PC-9 (cell line): ENCODE measurements at regions not wholly inside any gene's neighbourhood (a gene's known extent, or its start where the extent isn't known, plus 50 kb on each side); places are given as distances from the start of the nearest gene placed in this dataset.

ENCODE experiments used
- EZH2 ChIP-seq: fragments of 200-600 bp; sonication (generic); IDR thresholded peaks from 2 replicates; pipeline ENCODE4 v1.8.0; 2017; ENCODE audit warnings: antibody characterized with exemption, low read depth
- TF ChIP-seq, protein P1 (sequence below): fragments of 200-600 bp; sonication (generic); conservative IDR thresholded peaks from 2 replicates; pipeline ENCODE4 v1.6.1; 2017; ENCODE audit warnings: mixed run types, antibody characterized with exemption, mild to moderate bottlenecking, moderate library complexity

DNA sequence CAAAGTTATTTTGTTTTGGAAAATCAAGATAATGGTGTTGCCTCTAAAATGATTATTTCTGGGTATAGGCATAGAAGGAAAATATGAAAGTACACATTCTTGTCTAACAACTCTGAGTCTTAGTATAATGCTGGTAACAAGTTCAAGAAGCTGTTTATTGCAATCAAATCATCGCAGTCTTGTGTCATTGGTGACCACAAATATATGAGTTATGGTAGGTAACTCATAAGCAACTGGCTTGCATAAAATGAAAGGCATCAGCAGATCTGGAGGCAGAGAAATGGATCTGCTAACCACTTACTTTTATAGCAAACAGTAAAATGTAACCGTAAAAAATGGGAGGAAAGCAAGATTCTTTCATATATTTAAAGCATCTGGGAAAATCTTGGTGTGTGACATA lies 156.2 kb upstream of the TCF4 start:
- TF ChIP-seq, protein P1, sequence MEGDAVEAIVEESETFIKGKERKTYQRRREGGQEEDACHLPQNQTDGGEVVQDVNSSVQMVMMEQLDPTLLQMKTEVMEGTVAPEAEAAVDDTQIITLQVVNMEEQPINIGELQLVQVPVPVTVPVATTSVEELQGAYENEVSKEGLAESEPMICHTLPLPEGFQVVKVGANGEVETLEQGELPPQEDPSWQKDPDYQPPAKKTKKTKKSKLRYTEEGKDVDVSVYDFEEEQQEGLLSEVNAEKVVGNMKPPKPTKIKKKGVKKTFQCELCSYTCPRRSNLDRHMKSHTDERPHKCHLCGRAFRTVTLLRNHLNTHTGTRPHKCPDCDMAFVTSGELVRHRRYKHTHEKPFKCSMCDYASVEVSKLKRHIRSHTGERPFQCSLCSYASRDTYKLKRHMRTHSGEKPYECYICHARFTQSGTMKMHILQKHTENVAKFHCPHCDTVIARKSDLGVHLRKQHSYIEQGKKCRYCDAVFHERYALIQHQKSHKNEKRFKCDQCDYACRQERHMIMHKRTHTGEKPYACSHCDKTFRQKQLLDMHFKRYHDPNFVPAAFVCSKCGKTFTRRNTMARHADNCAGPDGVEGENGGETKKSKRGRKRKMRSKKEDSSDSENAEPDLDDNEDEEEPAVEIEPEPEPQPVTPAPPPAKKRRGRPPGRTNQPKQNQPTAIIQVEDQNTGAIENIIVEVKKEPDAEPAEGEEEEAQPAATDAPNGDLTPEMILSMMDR, result no peak
- no peak for TF ChIP-seq EZH2
